Transverse colon (tissue), 4 donors: ENCODE measurements at regions not wholly inside any gene's neighbourhood (a gene's known extent, or its start where the extent isn't known, plus 50 kb on each side); places are given as distances from the start of the nearest gene placed in this dataset.

Experiments
- DNase-seq: peaks from one replicate; pipeline ENCODE4 v3.0.0-alpha.2; 2019
- H3K27ac ChIP-seq, 4 donors: fragments of 200-600 bp; sonication (generic); 2 replicates each; pipeline ENCODE4 v1.5.1; 2016 to 2018; ENCODE audit warnings: inconsistent platforms in 4 of 4
- H3K27me3 ChIP-seq: fragments of 200-600 bp; sonication (generic); 2 replicates; pipeline ENCODE4 v1.5.1; 2017; ENCODE audit warnings: inconsistent platforms
- H3K36me3 ChIP-seq, 4 donors: fragments of 200-600 bp; sonication (generic); 2 replicates each; pipeline ENCODE4 v1.5.1; 2017 to 2019; ENCODE audit warnings: inconsistent platforms in 4 of 4
- H3K4me1 ChIP-seq, 4 donors: fragments of 200-600 bp; sonication (generic); 2 replicates each; pipeline ENCODE4 v1.5.1; 2017 to 2020; ENCODE audit warnings: inconsistent platforms in 4 of 4
- H3K4me3 ChIP-seq, 4 donors: fragments of 200-600 bp; sonication (generic); 1 replicate in 1 of 4; 2 replicates in 3 of 4; pipeline versions ENCODE4 v1.5.1 to v1.6.1; 2017 to 2019; ENCODE audit warnings: inconsistent platforms in 4 of 4
- H3K9me3 ChIP-seq, 2 donors: fragments of 200-600 bp; sonication (generic); 2 replicates each; pipeline ENCODE4 v1.5.1; 2017 to 2019; ENCODE audit warnings: inconsistent platforms in 2 of 2
- EP300 ChIP-seq: sonication (generic); formaldehyde crosslinking; IDR thresholded peaks from one replicate; pipeline ENCODE4 v1.6.1; 2017; ENCODE audit warnings: antibody characterized with exemption, low read depth
- POLR2A ChIP-seq: fragments of 450-650 bp; IDR thresholded peaks from one replicate; pipeline ENCODE4 v1.6.1; 2016; ENCODE audit warnings: antibody characterized with exemption, mild to moderate bottlenecking, moderate library complexity
- POLR2AphosphoS5 ChIP-seq, 3 donors: sonication (generic); formaldehyde crosslinking; IDR thresholded peaks; one replicate each; pipeline ENCODE4 v1.6.1; 2016; ENCODE audit warnings: antibody characterized with exemption in 3 of 3
- WGBS, 2 donors: methylation state at CpG; one replicate each; pipeline ENCODE4 v1.1.5; 2018; ENCODE audit warnings: low coverage in 1 of 2; 5-methylcytosine and 5-hydroxymethylcytosine counted together
- in situ Hi-C, 4 donors: fragments of 200-750 bp; cut with MboI; loops; one replicate each; pipeline versions ENCODE4 v1.15.0 to v1.15.1; 2017; ENCODE audit warnings: low sequenced_read_pairs in 3 of 4, low pct_ligation_motif_present in 1 of 4, low pct_unique_long_range_greater_than_20kb in 1 of 4
- intact Hi-C: fragments of 100-400 bp; cut with DNase I; formaldehyde crosslinking; loops from one replicate; pipeline ENCODE4 v1.15.1; 2023; ENCODE audit warnings: low total_unique reads
- TF ChIP-seq, protein P1 (sequence below), 5 experiments: fragments of 200-600 bp in 3 of 5; fragments of 450-650 bp in 2 of 5; sonication (generic) in 3 of 5; IDR thresholded peaks; 1 replicate in 2 of 5; 2 replicates in 3 of 5; pipeline ENCODE4 v1.5.1; 2016 to 2017; ENCODE audit warnings: antibody characterized with exemption in 5 of 5, inconsistent platforms in 3 of 5, mild to moderate bottlenecking in 2 of 5, moderate library complexity in 1 of 5

DNA sequence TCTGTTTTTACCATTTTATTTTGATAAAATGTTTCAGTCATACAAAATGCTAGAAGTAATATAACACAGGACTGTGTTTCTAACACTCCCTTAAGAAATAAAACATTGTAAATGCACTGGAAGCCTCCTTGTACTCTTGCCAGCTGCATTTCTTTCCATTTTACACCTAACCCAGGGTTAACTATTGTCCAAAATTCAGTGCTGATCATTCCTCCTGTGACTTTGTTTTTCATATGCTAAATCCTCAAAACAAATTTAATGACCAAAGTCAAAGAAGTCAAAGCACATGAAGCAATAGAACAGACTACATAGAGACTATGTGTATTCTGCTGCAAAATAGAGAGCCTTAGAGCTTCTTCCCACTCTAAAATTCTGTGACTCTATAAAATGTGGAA lies 420.3 kb upstream of the PRICKLE1 start:
- Histone ChIP-seq H3K36me3 (no peaks in the 10 kb centered on the region), H3K4me3 (no peak overlapping the region), H3K27ac (no peak overlapping the region), H3K4me1 (no peaks in the 10 kb centered on the region), H3K9me3 (no peaks in the 10 kb centered on the region), H3K27me3 (no peaks in the 10 kb centered on the region)
- DNase-seq: no peak
- TF ChIP-seq POLR2A (no peak), POLR2AphosphoS5 (IDR thresholded peaks at IDR 0.05) (no peak), EP300 (no peak)
- TF ChIP-seq, protein P1, sequence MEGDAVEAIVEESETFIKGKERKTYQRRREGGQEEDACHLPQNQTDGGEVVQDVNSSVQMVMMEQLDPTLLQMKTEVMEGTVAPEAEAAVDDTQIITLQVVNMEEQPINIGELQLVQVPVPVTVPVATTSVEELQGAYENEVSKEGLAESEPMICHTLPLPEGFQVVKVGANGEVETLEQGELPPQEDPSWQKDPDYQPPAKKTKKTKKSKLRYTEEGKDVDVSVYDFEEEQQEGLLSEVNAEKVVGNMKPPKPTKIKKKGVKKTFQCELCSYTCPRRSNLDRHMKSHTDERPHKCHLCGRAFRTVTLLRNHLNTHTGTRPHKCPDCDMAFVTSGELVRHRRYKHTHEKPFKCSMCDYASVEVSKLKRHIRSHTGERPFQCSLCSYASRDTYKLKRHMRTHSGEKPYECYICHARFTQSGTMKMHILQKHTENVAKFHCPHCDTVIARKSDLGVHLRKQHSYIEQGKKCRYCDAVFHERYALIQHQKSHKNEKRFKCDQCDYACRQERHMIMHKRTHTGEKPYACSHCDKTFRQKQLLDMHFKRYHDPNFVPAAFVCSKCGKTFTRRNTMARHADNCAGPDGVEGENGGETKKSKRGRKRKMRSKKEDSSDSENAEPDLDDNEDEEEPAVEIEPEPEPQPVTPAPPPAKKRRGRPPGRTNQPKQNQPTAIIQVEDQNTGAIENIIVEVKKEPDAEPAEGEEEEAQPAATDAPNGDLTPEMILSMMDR (IDR thresholded peaks at IDR 0.05): no peak
- in situ Hi-C loops: no loop called here
- intact Hi-C loops: no loop called here

DNA sequence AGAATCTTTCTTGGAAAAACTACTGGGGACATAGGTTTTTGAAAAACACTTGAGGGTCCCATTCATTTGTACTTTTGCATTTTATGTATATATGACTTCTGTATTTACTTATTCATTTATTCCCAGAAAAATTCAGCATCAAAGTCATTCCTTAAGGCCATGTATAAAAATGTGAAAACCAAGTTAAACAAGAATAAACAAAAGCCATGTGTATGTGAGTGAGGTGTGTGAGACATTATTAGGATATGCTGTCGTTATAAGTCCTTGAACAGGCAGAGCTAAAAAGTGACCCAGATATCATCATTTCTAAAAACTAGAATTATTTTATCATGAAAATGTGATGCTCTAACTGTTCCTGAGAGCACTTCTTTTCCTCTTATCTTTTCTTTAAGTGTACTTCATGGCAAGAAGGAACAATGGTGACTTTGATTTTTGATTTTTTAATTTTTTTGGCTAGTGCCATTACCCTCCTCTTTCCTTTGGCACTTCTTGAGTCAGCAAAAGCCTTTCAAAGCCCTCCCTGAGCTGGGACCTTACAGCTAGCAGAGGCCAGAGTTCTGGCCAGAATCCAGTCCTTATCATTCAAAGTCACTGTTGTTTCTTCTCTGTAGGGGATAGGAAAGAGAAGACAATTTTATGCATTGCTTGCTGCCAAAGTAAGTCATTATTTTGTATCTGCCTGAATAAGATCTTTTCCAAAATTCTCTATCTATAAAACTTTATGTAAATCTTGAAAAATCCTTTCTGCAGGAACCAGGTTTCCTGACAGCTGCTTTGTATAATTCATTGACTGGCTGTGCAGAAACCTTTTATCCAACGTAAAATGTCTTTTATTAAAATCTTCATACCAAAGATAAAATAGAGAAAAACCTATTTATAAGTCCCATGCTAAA lies 419.7 kb upstream of the PRICKLE1 start:
- H3K27ac ChIP-seq: no peak overlapping the region
- intact Hi-C loops: no loop called here
- H3K9me3 ChIP-seq: no peaks in the 10 kb centered on the region
- in situ Hi-C loops: no loop called here
- no peak for DNase-seq
- 54 to 74% methylated on average over 2 of the region's 2 CpGs for WGBS, 2 donors
- no peaks in the 10 kb centered on the region for H3K27me3 ChIP-seq
- TF ChIP-seq EP300: no peak
- no peak for TF ChIP-seq POLR2AphosphoS5 (IDR thresholded peaks at IDR 0.05)
- TF ChIP-seq, protein P1 (IDR thresholded peaks at IDR 0.05): no peak
- TF ChIP-seq POLR2A: no peak
- H3K36me3 ChIP-seq: no peaks in the 10 kb centered on the region
- no peak overlapping the region for H3K4me3 ChIP-seq
- H3K4me1 ChIP-seq: no peaks in the 10 kb centered on the region

DNA sequence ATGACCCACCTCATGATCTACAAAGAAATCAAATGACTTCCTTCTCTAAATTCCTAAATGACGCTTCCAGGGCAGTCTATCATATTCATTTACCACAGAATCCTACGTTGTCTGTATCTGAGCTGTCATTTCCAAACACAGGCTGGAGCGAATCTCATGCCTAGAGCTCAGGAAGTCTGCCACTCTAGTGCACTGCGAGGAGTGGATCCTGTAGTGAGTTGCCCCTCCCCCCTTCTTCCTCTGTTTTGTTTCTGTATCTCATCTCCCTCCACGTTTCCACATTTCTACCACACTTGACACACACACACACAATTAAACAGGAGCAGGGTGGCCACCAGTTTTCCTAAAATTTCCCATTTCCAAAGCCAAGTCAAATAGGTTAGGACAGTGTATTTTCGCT lies 415.4 kb upstream of the PRICKLE1 start:
- intact Hi-C loops: no loop called here
- no peak overlapping the region for H3K27ac ChIP-seq
- WGBS, 2 donors: 53 to 63% methylated on average over 6 of the region's 6 CpGs
- H3K36me3 ChIP-seq: no peaks in the 10 kb centered on the region
- no peaks in the 10 kb centered on the region for H3K27me3 ChIP-seq
- TF ChIP-seq EP300: no peak
- TF ChIP-seq POLR2AphosphoS5 (IDR thresholded peaks at IDR 0.05): no peak
- no peak for TF ChIP-seq POLR2A
- TF ChIP-seq, protein P1 (IDR thresholded peaks at IDR 0.05): no peak
- no peaks in the 10 kb centered on the region for H3K4me1 ChIP-seq
- no peaks in the 10 kb centered on the region for H3K9me3 ChIP-seq
- DNase-seq: no peak
- in situ Hi-C loops: no loop called here
- H3K4me3 ChIP-seq: no peak overlapping the region

DNA sequence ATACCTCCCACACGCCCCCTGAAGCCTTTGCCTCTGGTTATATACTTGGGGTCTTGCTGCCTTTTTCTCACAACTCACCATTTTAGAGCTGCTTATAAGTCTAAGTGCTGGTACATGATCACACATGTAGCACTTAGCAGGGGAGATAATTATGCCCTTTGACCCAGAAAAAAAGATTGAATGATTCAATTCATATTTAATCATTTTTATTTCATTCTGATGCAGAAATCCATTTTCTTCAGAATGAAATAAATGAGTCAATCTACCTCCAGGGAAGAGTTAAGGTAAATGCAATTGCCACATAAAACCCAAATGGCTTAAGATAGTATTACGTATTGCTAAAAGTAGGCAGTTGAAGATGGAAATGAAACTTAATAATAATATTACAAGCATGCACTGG lies 414.6 kb upstream of the PRICKLE1 start:
- WGBS, 2 donors: 89 to 100% methylated on average over 1 to 2 of the region's 2 CpGs
- no peaks in the 10 kb centered on the region for H3K4me1 ChIP-seq
- no peaks in the 10 kb centered on the region for H3K36me3 ChIP-seq
- no peaks in the 10 kb centered on the region for H3K9me3 ChIP-seq
- intact Hi-C loops (no loop called here), in situ Hi-C loops (no loop called here)
- no peak overlapping the region for H3K4me3 ChIP-seq
- H3K27me3 ChIP-seq: no peaks in the 10 kb centered on the region
- DNase-seq: no peak
- TF ChIP-seq EP300: no peak
- TF ChIP-seq, protein P1 (IDR thresholded peaks at IDR 0.05): no peak
- TF ChIP-seq POLR2AphosphoS5 (IDR thresholded peaks at IDR 0.05): no peak
- TF ChIP-seq POLR2A: no peak
- no peak overlapping the region for H3K27ac ChIP-seq
